Endothelial cell (in vitro differentiated cells): ENCODE measurements at regions not wholly inside any gene's neighbourhood (a gene's known extent, or its start where the extent isn't known, plus 50 kb on each side); places are given as distances from the start of the nearest gene placed in this dataset.

Source experiments
- DNase-seq: peaks from one replicate; pipeline ENCODE4 v3.0.0; 2021; ENCODE audit warnings: low spot score
- H3K27ac Mint-ChIP-seq: one replicate; pipeline ENCODE4 v1.8.0; 2021; ENCODE audit warnings: mixed read lengths, inconsistent platforms; ENCODE audit not compliant: unreplicated experiment
- H3K27me3 Mint-ChIP-seq: one replicate; pipeline ENCODE4 v1.8.0; 2021; ENCODE audit warnings: mild to moderate bottlenecking, moderate library complexity, mixed read lengths, inconsistent platforms; ENCODE audit not compliant: unreplicated experiment
- H3K36me3 Mint-ChIP-seq: one replicate; pipeline ENCODE4 v1.8.0; 2021; ENCODE audit warnings: mild to moderate bottlenecking, low read depth, mixed read lengths, inconsistent platforms; ENCODE audit not compliant: unreplicated experiment
- H3K4me1 Mint-ChIP-seq: one replicate; pipeline ENCODE4 v1.8.0; 2021; ENCODE audit warnings: mild to moderate bottlenecking, mixed read lengths, inconsistent platforms; ENCODE audit not compliant: unreplicated experiment
- H3K4me3 Mint-ChIP-seq: one replicate; pipeline ENCODE4 v1.8.0; 2021; ENCODE audit warnings: mild to moderate bottlenecking, mixed read lengths, inconsistent platforms; ENCODE audit not compliant: unreplicated experiment
- H3K9me3 Mint-ChIP-seq: one replicate; pipeline ENCODE4 v1.8.0; 2021; ENCODE audit warnings: mixed read lengths, inconsistent platforms; ENCODE audit not compliant: unreplicated experiment
- CTCF ChIP-seq: fragments of 200-600 bp; sonication (generic); IDR thresholded peaks from one replicate; pipeline ENCODE4 v1.5.0; 2021; ENCODE audit warnings: antibody characterized with exemption; ENCODE audit not compliant: unreplicated experiment

- Mint-ChIP-seq H3K36me3 (no peaks in the 10 kb centered on the region), H3K27me3 (no peaks in the 10 kb centered on the region), H3K27ac (no peak overlapping the region), H3K4me1 (no peaks in the 10 kb centered on the region), H3K9me3 (no peaks in the 10 kb centered on the region), H3K4me3 (no peak overlapping the region)
- no peak for TF ChIP-seq CTCF
- no peak for DNase-seq
These were observed 2083.1 kb upstream of the PIK3C3 start for GRCh38 chr18:39871961-39872360.

- Mint-ChIP-seq H3K9me3 (no peaks in the 10 kb centered on the region), H3K27ac (no peak overlapping the region), H3K4me1 (peaks cover 2% of the 10 kb centered on the region), H3K27me3 (no peaks in the 10 kb centered on the region), H3K36me3 (no peaks in the 10 kb centered on the region), H3K4me3 (no peak overlapping the region)
- DNase-seq = no peak
- TF ChIP-seq CTCF = no peak
These were observed 2084.4 kb upstream of the PIK3C3 start for GRCh38 chr18:39870591-39870990.

GRCh38 chr18:39863916-39864315, 2091.1 kb upstream of the PIK3C3 start:
- no peak overlapping the region for H3K4me3 Mint-ChIP-seq
- H3K27me3 Mint-ChIP-seq = no peaks in the 10 kb centered on the region
- no peak for TF ChIP-seq CTCF
- H3K9me3 Mint-ChIP-seq = no peaks in the 10 kb centered on the region
- H3K27ac Mint-ChIP-seq = peak overlapping the region; percentile 81
- no peak for DNase-seq
- H3K36me3 Mint-ChIP-seq = no peaks in the 10 kb centered on the region
- H3K4me1 Mint-ChIP-seq = peaks cover 37% of the 10 kb centered on the region

- TF ChIP-seq CTCF = no peak
- no peak for DNase-seq
- Mint-ChIP-seq H3K4me3 (no peak overlapping the region), H3K9me3 (no peaks in the 10 kb centered on the region), H3K4me1 (peaks cover 37% of the 10 kb centered on the region), H3K27ac (peak overlapping the region; percentile 90), H3K27me3 (no peaks in the 10 kb centered on the region), H3K36me3 (no peaks in the 10 kb centered on the region)
These were observed 2092.7 kb upstream of the PIK3C3 start for GRCh38 chr18:39862341-39862740.

GRCh38 chr18:39854291-39854690, 2100.7 kb upstream of the PIK3C3 start:
- Mint-ChIP-seq H3K27me3 (no peaks in the 10 kb centered on the region), H3K27ac (no peak overlapping the region), H3K4me1 (peaks cover 17% of the 10 kb centered on the region), H3K4me3 (no peak overlapping the region), H3K36me3 (no peaks in the 10 kb centered on the region), H3K9me3 (no peaks in the 10 kb centered on the region)
- no peak for DNase-seq
- TF ChIP-seq CTCF = no peak
